Left hindlimb (tissue), 1 donor: ENCODE measurements at regions not wholly inside any gene's neighbourhood (a gene's known extent, or its start where the extent isn't known, plus 50 kb on each side); places are given as distances from the start of the nearest gene placed in this dataset.
"Not testable (repeated sequence)": the region's sequence is repeated elsewhere in the genome, so short reads cannot be mapped to it uniquely, and the experiment has no call there.

ENCODE experiments used
- DNase-seq: peaks from one replicate; pipeline ENCODE4 v3.0.0-alpha.2; 2018

DNA sequence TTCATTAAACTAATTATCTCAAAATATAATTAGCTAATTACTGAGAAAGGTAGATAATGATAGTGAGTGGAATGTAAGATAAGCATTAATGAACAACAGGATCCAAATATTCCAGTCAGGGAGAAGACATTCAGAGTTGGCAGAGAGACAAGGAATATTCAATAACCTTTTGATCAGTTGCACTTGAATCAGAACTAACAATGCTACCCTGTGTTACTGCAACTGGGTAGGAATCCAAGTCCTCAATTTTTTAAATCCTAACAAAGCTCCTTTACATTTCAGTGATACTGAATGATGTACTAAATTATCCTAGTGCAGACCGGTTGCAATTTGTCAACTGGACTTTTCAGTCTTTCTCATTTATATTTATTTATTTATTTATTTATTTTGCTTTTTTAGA lies 107.1 kb upstream of the MIR17HG start:
- no peak for DNase-seq

DNA sequence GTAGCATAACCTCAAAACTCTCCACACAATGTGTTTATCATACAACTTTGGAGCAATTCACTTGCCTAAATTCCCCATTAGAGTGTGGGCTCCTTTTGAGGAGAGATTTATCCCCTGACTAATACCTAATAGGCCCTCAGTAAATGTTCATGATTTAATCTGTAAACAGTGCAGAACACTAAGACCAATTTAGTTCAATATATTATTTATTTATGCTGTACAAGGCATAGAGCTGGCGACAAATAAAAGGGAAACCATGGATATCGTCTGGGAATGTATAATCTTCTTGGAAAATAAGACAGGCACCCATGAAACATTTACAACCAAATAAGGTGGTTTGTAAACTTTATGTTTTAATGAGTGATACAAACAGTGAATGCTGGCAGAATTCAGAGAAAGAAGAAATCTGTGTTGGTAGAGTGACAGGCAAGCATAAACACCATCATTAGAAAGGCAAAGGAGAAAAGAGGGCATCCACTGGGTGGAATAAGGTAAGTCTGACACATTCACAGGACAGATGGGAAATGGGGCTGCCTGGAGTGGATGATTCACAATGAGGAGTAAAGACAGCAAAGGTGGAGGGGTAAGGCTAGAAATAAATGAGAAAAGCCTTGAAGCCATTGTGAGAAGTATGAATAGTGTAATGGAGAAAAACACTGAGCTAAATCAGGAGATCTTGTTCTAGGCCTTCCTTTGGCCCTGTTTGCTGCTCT lies 106.1 kb upstream of the MIR17HG start:
- no peak for DNase-seq

DNA sequence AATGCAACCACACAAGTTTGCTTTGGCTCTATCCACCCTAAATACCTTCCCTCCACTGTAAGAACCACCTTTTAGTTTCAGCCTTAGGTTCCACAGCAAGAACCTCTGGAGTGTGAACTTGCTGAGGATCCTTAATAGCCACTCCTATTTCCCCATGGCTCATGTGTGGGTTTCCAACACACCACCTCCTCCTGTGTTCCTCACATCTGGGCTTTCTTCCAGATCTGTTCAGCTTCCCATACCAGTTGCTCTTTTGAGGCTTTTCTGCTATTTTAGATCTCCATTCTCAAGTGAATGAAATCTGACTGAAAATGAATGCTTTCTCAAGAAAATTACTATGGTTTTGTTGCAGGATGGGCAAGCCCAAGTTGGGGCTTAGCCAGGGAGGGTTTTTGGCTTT lies 104.8 kb upstream of the MIR17HG start:
- no peak for DNase-seq

DNA sequence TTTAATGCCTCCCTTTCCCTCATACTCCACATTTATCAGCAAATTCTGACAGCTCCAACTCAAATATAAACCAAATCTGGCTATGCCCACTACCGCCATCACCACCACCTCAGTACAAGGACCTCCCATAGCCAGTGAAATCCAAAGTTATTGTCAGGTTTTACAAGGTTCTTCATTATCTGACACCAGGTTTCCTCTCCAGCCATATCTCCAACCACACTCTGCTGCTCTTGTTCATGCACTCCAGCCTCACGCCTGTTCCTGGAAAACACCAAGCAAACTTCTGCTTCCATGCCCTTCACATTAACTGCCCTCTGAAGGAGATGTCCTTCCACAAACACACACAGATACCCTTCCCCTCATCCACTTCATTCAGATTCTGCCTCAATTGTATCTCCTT lies 102.2 kb upstream of the MIR17HG start:
- no peak for DNase-seq

DNA sequence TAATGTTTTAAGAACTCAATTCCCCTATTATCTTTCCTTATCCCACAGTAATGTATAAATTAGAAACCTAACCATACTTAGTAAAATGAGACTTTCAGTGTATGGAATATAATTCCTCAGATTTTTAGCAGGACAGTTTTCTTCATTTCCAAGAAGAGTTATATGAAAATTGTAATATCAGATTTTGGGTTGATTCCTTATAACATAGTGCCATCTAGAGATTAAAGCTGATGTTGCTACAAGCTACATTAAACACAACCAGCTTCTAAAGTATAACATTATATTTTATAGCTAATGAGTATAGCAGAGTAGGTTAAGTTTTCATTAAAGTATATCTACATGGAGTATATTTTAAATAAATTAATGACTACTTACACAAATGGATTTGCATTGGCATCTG lies 99.7 kb upstream of the MIR17HG start:
- no peak for DNase-seq

DNA sequence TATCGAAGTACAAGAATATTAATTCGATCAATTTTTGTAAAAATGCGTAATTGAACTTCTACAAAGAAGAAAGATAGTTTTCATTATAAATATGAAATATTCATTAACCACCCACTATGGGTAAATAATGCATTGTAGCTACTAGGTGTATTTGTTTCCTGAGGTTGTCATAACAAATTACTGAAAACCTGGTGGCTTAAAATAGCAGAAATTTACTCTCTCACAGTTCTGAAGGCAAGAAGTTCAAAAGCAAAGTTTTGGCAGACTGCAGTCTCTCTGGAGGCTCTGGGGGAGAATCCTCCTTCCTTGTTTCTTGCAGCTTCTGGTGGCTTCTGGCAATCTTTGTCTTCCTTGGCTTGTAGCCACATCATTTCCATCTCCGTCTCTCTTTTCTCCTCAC lies 99.2 kb upstream of the MIR17HG start:
- no peak for DNase-seq

DNA sequence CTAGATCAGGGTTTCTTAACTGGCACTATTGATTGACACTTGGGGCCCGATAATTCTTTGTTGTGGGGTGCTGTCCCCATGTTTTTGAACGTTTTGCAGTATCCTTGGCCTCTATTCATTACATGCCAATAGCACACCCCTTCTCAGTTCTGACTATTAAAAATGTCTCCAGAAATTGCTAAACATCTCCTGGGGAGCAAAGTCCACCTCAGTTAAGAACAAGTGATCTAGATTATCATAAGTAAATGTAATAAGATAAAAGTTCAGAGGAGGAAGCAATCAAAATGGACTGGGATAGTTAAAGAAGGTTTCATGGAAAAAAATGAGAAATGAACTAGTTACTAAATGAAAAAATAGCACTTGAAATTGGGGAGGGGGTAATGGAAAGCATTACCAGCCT lies 98.1 kb upstream of the MIR17HG start:
- DNase-seq = no peak

DNA sequence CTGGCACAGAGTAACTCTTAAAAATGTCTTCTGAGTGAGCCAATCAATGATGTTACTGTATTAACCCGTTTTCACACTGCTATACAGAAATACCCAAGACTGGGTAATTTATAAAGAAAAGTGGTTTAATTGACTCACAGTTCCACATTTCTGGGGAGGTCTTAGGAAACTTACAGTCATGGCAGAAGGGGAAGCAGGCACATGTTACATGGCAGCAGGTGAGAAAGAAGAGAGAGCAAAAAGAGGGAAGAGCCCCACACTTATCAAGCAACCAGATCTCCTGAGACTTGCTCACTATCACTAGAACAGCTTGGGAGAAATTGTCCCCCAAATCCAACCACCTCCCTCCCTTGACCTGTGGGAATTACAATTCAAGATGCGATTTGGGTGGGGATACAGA lies 97.6 kb upstream of the MIR17HG start:
- no peak for DNase-seq

DNA sequence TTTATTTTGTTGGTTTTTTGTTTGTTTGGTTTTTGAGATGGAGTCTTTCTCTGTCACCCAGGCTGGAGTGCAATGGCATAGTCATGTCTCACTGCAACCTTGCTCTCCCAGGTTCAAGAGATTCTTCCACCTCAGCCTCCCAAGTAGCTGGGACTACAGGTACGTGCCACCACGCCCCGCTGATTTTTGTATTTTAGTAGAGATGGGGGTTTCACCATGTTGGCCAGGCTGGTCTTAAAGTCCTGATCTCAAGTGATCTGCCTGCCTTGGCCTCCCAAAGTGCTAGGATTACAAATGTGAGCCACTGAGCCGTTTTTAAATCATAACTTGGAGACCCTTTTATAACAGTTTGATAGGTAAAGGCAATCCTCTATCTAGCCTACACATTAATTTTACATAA lies 95.9 kb upstream of the MIR17HG start:
- not testable (repeated sequence) for DNase-seq

DNA sequence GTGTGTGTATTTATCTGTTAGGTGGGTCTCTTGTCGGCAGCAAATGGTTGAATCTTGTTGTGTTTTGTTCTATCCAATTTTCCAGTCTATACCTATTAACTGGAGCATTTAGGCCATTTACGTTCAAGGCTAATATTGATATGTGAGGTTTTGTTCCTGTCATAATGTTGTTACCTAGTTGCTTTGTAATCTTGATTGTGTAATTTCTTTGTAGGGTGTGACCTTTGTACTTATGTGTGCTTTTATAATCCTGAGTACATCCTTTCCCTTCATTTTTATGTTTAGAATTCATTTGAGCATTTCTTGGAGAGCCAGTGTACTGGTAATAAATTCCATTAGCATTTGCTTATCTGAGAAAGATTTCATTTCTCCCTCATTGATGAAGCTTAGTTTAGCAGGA lies 83.0 kb upstream of the MIR17HG start:
- DNase-seq = no peak

DNA sequence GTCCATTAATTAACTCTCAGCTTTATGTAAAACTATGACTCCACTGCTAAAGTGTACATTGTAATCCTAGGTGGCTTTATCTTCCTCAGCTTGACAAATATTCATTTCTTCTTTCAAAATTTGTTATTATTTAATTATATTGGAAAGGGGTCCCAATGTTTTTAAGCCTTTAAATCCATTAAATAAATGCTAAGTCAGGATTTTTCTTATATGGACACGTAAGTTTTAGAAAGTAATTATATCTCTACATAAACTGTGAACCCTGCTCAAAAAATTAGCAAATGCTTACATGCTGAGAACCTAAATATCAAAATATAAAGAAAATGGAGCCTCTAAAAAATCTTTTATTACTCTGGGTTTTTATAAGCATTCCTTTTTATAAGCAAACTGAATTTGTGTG lies 78.2 kb upstream of the MIR17HG start:
- DNase-seq = no peak

DNA sequence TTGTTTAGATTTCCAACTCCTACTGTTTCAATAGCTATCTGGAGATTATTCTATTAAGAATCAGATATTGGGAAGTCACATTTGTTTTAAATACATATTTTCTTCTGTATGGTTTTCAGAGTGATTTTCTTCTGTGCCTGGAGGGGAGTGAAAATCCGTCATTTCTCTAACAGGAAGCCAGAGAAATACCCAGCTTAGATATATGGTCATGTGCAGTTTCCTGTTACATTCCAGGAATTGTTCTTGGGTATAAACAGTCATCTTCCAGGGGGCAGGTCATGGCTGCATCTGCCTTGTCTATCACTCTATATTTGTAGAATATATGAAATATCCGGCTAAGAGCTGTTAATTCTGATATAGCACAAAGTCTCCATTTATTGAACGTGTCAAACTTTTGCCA lies 77.5 kb upstream of the MIR17HG start:
- DNase-seq = no peak

DNA sequence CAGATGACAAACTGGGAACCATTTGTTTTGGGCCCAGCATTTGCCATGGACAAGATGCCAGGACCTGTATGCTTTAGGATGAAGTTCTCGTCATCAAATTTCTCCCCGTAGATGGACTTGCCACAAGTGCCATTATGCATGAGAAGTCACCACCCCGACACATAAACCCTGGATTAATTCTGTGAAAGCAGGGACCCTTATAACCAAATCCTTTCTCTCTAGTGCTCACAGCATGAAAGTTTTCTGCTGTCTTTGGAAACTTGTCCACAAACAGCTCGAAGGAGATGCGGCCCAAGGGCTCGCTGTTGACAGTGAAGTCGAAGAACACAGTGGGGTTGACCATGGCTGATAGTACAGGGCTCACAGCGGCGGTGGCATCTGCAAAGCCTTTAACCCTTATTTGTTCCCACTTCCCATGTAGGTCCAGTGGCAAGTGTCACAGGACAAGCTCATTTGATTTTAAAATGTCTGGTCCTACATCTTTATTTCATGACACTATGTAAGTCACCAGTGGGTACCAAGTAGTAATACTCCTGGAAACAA lies 75.2 kb upstream of the MIR17HG start:
- no peak for DNase-seq

DNA sequence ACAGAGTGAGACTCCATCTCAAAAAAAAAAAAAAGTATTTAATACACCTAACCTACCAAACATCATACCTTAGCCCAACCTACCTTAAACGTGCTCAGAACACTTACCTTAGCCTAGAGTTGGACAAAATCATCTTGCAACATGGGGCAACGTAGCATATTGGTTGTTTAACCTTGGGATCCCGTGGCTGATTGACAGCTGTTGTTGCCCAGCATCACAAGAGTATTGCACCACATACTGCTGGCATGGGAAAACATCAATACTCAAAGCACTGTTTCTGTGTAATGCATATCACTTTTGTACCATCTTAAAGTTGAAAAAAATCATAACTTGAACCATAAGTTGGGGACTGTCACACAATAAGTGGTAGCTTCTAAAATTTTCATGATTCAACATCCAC lies 73.8 kb upstream of the MIR17HG start:
- no peak for DNase-seq

DNA sequence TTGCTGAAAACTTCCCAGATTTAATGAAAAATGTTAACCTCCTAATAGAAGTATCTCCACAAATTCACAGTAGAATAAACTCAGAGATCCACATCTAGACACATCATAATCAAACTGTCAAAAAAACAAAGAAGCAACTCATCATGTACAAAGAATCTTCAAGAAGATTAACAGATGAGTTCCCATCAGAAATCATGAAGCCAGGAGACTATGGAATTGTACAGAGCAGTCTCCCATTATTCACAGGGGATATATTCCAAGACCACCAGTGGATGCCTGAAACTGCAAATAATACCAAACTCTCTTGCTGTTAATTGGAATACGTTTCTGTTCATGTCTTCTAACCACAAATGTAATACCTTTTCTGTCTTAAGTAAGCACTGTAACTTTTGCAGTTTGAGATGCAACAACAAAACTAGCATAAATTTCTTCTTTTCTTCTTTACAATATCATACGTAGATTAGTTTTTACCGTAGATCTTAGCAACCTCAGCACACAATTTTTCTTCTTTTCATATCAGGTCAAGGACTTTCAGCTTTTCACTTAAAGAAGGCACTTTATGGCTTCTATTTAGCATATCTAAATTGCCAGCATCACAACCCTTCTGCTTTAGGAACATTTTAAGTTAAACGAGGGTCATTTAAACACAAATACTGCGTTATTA lies 70.3 kb upstream of the MIR17HG start:
- no peak for DNase-seq

DNA sequence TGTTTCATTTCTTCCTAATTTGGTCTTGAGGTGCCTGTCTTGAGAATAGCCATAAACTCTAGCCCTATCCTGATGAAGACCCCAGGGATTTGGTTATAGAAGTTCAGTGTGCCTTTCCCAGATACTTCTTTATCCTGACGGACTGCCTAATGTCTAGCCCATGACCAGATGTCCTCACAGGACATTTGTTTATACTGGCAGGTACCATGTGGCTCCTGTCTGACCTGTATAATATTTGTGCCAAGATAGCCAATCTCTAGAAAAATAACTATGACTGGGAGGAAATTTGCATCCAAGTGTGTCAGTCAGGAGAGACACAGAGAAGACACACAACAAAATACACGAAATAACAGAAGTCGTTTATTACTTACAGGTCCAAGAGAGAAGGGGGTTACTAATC lies 69.2 kb upstream of the MIR17HG start:
- DNase-seq = no peak

DNA sequence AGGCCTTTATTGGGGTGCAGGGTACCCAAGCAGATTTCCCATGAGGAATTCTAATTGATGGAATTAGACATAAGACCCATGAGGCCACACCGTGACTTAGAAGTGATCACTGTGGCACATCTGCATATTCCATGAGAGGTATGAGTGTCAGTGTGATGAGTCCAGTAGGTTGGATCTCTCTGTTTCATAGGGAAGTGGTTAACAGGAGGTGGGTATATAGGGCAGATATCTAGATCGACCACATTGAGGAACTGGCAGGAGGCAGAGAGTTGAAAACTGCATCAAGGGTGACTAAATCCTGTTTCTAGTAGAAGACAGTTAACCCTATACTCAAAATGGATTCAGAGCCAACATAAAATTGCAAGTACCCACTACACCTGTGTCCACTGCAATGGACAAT lies 68.6 kb upstream of the MIR17HG start:
- no peak for DNase-seq

DNA sequence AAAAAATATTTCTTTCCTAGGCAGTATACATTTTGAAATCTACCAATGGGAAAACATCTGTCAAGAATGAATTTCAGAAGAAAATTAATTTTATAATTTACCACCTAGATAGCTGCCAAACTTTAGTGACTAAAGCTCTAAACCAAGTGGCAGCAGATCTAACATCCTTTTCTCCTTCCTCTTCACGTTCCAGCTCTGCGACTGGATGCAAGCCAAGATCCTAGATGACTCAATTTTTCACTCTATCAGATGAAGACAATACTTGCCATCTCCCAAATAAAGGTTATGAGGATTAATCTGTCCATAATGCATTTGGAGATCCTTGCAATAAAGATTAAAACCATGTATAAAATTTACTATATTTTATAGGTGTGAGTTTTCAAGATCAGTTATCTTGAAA lies 66.7 kb upstream of the MIR17HG start:
- DNase-seq = no peak

DNA sequence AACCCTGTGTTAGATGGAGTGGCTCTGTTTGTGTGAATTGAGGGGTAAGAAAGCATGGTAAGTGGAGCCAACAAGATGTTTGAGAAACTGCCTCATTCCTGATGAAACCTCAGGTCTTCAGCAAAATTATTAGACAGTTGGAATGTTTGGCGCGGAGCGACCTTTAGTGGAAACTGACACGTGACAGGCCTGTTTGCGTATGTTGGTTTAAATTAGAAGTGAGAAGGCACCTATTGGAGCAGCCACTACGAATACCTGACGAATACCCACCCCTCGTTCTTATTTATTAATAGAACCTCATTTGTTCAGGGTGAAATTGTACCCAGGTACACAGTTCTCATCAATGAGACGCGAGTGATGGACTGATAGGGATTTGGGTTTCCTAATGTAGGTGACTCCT lies 63.2 kb upstream of the MIR17HG start:
- DNase-seq = no peak

DNA sequence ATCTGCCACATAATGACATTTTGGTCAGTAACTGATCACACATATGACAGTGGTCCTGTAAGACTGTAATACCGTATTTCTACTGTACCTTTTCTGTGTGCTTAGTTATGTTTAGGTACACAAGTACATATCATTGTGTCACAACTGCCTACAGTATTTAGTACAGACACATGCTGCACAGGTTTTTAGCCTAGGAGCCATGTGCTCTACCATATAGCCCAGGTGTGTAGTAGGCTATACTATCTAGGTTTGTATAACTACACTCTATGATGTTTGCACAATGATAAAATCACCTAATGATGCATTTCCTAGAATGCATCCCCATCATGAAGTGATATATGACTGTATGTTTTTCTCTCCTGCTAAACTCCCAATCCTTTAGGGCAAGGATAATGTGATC lies 61.2 kb upstream of the MIR17HG start:
- no peak for DNase-seq

DNA sequence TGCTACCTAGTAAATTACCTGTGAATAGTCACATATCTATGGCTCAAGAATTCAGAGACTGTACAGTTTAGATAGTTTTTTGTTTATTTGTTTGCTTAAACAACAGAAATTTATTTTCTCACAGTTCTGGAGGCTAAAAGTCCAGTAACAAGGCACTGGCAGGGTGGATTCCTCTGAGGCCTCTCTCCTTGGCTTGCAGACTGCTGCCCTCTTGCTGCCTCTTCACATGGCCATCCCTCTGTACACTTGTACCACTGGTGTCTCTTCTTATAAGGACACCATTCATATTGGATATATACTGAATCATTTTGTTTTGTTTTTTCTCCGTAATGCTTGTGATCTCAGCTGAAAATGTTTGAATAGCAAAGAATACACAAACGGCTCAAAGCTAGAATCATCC lies 56.4 kb upstream of the MIR17HG start:
- DNase-seq = no peak

DNA sequence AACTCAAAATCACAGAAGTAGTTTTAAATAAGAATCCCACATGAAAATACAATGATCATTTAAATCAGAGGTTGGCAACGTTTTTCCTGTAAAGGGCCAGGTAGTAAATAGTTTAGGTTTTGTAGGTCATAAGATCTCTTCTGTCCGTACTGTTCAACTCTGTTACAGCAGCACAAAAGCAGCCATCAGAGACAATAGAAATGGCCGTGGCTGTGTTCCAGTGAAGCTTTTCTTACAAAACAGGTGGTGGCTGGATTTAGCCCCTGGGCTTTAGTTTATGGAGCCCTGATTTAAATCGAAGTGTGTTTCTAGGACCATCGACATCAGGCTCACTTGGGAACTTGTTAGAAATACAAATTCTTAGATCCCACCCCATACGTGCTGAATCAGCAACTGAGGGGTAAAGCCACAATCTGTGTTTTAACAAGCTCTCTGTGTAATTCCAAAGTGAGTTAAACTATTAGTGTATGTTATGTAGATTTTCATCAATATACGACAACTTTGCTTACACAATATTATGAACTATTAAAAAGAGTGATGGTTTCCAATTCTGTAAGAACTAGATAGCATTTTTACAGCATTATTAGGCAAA lies 54.8 kb upstream of the MIR17HG start:
- DNase-seq = no peak

DNA sequence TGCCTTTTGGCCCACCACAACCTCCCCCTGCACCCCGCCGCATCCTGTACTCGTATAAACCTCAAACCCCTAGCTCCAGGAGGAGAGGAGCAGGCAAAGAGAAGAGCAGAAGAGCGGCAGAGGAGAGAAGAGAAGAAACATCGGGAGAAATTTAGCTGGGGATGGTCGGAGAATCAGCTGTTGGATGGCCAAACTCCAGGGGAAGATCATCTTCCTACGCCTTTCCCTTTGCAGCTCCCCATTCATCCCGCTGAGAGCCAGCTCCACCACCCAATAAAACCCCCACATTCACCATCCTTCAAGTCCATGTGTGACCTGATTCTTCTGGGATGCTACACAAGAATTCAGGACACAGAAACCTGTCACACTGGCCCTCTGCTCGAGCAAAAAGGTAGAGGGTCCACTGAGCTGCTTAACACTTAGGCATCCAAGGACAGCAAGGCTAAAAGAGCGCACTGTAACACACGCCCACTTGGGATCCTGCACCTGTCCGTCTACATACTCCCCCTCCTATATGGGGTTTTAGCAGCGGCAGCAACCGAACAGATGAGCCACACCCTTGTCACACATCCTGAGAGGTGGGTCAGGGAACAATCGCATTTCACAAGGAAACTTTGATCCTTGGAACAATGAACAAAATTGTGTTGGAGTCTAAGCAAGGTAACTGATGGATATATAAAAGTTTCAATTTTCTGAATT lies 51.6 kb upstream of the MIR17HG start:
- no peak for DNase-seq

DNA sequence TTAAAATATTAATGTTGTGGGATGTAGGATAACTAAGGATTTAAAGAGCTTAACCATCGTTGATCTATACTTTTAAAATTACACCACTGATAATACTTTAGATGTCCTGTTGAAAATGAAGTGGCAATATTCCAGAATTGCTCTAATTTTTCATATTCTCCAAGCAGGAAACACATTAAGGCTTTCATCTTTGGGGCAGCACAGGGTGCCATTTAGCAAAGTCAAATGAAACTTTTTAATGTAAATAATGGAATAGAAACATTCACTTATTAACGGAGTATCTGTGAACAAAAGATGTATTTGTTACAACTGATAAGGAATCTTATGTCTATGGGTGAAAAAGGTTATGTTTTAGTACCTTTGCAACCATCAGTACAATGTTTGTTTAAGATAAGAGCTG lies 50.0 kb upstream of the MIR17HG start:
- DNase-seq = no peak
